PC-9 (cell line): ENCODE measurements at regions not wholly inside any gene's neighbourhood (a gene's known extent, or its start where the extent isn't known, plus 50 kb on each side); places are given as distances from the start of the nearest gene placed in this dataset.
"Not testable (repeated sequence)": the region's sequence is repeated elsewhere in the genome, so short reads cannot be mapped to it uniquely, and the experiment has no call there.

Experiments
- BruUV-seq: library from RNA; stranded (reverse); fragments of 400-500 nt; replicated peaks from 2 replicates; lab custom pipeline; 2021; lab: Mats Ljungman, UMichigan
- CTCF ChIA-PET: fragments of 300-600 bp; sonication (Branson Sonifier 250); formaldehyde crosslinking; loops from one replicate; lab custom pipeline; 2022; ENCODE audit warnings: antibody characterized with exemption; lab: Charles Lee
- POLR2A ChIA-PET: fragments of 300-600 bp; sonication (Branson Sonifier 250); formaldehyde crosslinking; loops from one replicate; lab custom pipeline; 2022; ENCODE audit warnings: antibody characterized with exemption; ENCODE audit not compliant: unreplicated experiment; lab: Charles Lee
- DNase-seq, 2 experiments: peaks; one replicate each; pipeline versions ENCODE4 v3.0.0 to v3.0.0-alpha.2; 2015 to 2022; ENCODE audit warnings: mixed read lengths in 1 of 2
- H2AFZ ChIP-seq: fragments of 200-600 bp; sonication (generic); 2 replicates; pipeline ENCODE4 v1.8.1; 2017; ENCODE audit warnings: antibody characterized with exemption
- H3F3A ChIP-seq: fragments of 200-600 bp; sonication (generic); 2 replicates; pipeline ENCODE4 v1.8.1; 2017; ENCODE audit warnings: antibody characterized with exemption, mild to moderate bottlenecking, low read depth; ENCODE audit not compliant: insufficient read depth
- H3K27ac ChIP-seq: fragments of 200-600 bp; sonication (generic); 2 replicates; pipeline ENCODE4 v1.6.1; 2016; ENCODE audit warnings: mixed run types
- H3K27me3 ChIP-seq: fragments of 200-600 bp; sonication (generic); 2 replicates; pipeline ENCODE4 v1.6.1; 2016; ENCODE audit warnings: low read depth, mixed run types; ENCODE audit not compliant: insufficient read depth
- H3K36me3 ChIP-seq: fragments of 200-600 bp; sonication (generic); 2 replicates; pipeline ENCODE4 v1.6.1; 2016; ENCODE audit warnings: low read depth, mixed run types
- H3K4me1 ChIP-seq: fragments of 200-600 bp; sonication (generic); replicated peaks from 2 replicates; pipeline ENCODE4 v1.6.1; 2016; ENCODE audit warnings: mixed run types; ENCODE audit not compliant: insufficient read depth
- H3K4me2 ChIP-seq: fragments of 200-600 bp; sonication (generic); 2 replicates; pipeline ENCODE4 v1.6.1; 2017; ENCODE audit warnings: mixed run types
- H3K4me3 ChIP-seq: fragments of 200-600 bp; sonication (generic); 2 replicates; pipeline ENCODE4 v1.6.1; 2016; ENCODE audit warnings: mixed run types
- H3K79me2 ChIP-seq: fragments of 200-600 bp; sonication (generic); 2 replicates; pipeline ENCODE4 v1.6.1; 2017; ENCODE audit warnings: low read depth, mixed run types
- H3K9me2 ChIP-seq: fragments of 200-600 bp; sonication (generic); 2 replicates; pipeline ENCODE4 v1.8.1; 2017; ENCODE audit warnings: mild to moderate bottlenecking; ENCODE audit not compliant: insufficient read depth
- H3K9me3 ChIP-seq: fragments of 200-600 bp; sonication (generic); 2 replicates; pipeline ENCODE4 v1.8.1; 2016; ENCODE audit warnings: low read depth; ENCODE audit not compliant: insufficient read depth
- H4K20me1 ChIP-seq: fragments of 200-600 bp; sonication (generic); 2 replicates; pipeline ENCODE4 v1.8.1; 2017; ENCODE audit not compliant: insufficient read depth
- EZH2 ChIP-seq: fragments of 200-600 bp; sonication (generic); IDR thresholded peaks from 2 replicates; pipeline ENCODE4 v1.8.0; 2017; ENCODE audit warnings: antibody characterized with exemption, low read depth
- intact Hi-C: fragments of 100-400 bp; cut with micrococcal nuclease; formaldehyde crosslinking; loops from one replicate; pipeline ENCODE4 v1.10.0; 2022; ENCODE audit not compliant: unreplicated experiment
- TF ChIP-seq, protein P1 (sequence below): fragments of 200-600 bp; sonication (generic); conservative IDR thresholded peaks from 2 replicates; pipeline ENCODE4 v1.6.1; 2017; ENCODE audit warnings: mixed run types, antibody characterized with exemption, mild to moderate bottlenecking, moderate library complexity

DNA sequence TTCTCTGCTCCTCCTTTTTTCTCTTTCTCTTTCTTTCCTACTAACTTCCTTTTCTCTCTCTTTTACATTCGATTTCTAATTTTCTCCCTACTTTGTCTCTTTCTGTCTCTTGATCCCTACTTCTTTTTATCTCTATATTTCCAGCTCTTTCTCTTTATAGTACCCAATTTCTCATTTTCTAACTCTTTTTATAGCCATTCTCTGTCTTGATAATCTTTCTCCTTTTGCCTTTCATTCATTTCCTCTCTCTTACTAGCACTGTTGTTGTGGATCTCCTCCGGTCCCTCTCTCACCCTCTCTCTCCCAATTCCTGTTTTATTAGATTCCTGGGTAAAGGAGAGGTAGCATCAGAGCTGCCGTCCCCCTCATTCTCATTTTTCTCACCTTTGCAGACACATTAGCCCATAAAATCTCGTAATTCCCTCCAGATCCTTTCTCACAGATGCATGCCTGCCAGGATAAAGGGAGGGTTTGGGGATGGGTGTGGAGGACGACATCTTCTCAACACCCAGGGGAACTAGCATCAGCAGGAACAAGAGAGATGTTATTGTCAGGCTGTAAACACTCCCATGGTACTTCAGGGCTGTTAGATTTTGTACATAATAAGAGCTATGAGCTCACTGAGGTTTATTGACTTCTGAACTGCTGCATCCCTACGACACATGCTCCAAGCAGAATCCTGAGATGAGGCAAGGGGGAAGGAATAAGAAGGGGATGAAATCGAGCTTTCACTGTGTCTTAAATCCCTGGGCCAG, 159.0 kb upstream of the GALNT2 start:
- CTCF ChIA-PET, result no interaction called here

DNA sequence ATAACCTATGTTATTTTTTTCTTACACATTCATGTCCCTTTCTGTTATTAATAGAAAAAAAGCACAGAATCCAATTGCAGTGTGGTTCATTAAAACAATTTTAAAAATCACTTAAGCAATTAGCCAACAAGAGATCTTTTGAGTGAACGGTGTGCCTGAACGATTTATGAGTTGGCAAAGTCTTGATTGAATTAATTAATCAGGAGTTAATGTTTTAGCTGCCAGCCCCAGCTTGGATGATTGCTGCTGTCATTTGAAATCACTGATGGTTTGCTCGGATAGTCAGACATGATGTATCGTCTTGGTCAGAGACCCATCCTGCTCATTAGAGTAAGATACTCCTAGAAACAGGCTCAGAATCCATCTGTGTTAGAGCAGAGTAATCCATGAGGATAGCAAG, 158.3 kb upstream of the GALNT2 start:
- Histone ChIP-seq H2AFZ (no peak overlapping the region), H3K9me2 (no peaks in the 10 kb centered on the region), H3K9me3 (no peaks in the 10 kb centered on the region), H3K4me1 (no peaks in the 10 kb centered on the region), H3K4me3 (no peak overlapping the region), H3F3A (no peaks in the 10 kb centered on the region), H3K27ac (no peak overlapping the region), H3K36me3 (no peaks in the 10 kb centered on the region), H3K4me2 (no peak overlapping the region), H4K20me1 (0 out of 2 replicates have a peak, but pooled peaks cover under 1% of the 10 kb centered on the region), H3K27me3 (peaks cover 17% of the 10 kb centered on the region; the same call in 1 of the 2 replicates), H3K79me2 (no peaks in the 10 kb centered on the region)
- no TSS peak for BruUV-seq
- CTCF ChIA-PET, result no interaction called here
- POLR2A ChIA-PET, result no interaction called here
- TF ChIP-seq, protein P1, sequence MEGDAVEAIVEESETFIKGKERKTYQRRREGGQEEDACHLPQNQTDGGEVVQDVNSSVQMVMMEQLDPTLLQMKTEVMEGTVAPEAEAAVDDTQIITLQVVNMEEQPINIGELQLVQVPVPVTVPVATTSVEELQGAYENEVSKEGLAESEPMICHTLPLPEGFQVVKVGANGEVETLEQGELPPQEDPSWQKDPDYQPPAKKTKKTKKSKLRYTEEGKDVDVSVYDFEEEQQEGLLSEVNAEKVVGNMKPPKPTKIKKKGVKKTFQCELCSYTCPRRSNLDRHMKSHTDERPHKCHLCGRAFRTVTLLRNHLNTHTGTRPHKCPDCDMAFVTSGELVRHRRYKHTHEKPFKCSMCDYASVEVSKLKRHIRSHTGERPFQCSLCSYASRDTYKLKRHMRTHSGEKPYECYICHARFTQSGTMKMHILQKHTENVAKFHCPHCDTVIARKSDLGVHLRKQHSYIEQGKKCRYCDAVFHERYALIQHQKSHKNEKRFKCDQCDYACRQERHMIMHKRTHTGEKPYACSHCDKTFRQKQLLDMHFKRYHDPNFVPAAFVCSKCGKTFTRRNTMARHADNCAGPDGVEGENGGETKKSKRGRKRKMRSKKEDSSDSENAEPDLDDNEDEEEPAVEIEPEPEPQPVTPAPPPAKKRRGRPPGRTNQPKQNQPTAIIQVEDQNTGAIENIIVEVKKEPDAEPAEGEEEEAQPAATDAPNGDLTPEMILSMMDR, result no peak
- TF ChIP-seq EZH2, result no peak
- intact Hi-C loops, result no loop called here
- no peak for DNase-seq

More for the DNA sequence above, 159.0 kb upstream of the GALNT2 start:
- Histone ChIP-seq H2AFZ (no peak overlapping the region), H3K9me2 (no peaks in the 10 kb centered on the region), H3K4me2 (no peak overlapping the region), H3K9me3 (no peaks in the 10 kb centered on the region), H3F3A (no peaks in the 10 kb centered on the region), H3K4me3 (no peak overlapping the region), H3K36me3 (no peaks in the 10 kb centered on the region), H3K4me1 (no peaks in the 10 kb centered on the region), H3K27ac (no peak overlapping the region), H4K20me1 (peaks cover 3% of the 10 kb centered on the region; the same call in 1 of the 2 replicates), H3K79me2 (no peaks in the 10 kb centered on the region), H3K27me3 (peaks cover 17% of the 10 kb centered on the region; the same call in 1 of the 2 replicates)
- POLR2A ChIA-PET, result no interaction called here
- intact Hi-C loops, result no loop called here
- no peak for DNase-seq
- BruUV-seq, result no TSS peak
- TF ChIP-seq, protein P1, result no peak
- TF ChIP-seq EZH2, result no peak

DNA sequence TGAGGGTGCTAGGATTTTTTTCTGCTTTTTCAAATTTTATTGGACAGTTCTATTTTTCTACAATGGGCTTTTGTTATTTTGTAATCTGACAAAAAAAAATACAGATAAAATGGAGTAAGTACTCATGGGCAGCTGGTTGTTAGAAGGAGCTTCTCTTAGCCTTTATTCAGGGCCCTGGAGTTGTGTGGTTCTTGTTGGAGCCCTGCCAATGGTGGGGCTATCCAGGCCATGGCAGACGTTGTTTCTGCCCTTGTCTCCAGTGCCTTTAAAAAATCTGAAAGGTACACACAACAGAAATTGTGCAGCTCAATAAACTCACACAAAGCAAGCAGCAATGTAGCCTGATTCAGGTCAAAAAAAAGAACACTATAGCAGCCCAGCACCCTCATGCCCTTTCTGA, 153.5 kb upstream of the GALNT2 start:
- Histone ChIP-seq H3K36me3 (no peaks in the 10 kb centered on the region), H3K4me2 (no peak overlapping the region), H2AFZ (no peak overlapping the region), H3F3A (no peaks in the 10 kb centered on the region), H3K4me3 (no peak overlapping the region), H3K27ac (no peak overlapping the region), H3K4me1 (no peaks in the 10 kb centered on the region), H3K9me3 (no peaks in the 10 kb centered on the region), H3K9me2 (peaks cover 6% of the 10 kb centered on the region; the same call in 1 of the 2 replicates), H3K27me3 (peaks cover 12% of the 10 kb centered on the region; the same call in 1 of the 2 replicates), H3K79me2 (no peaks in the 10 kb centered on the region), H4K20me1 (no peaks in the 10 kb centered on the region)
- BruUV-seq, result no TSS peak
- TF ChIP-seq, protein P1, result no peak
- no peak for TF ChIP-seq EZH2
- DNase-seq, result no peak
- intact Hi-C loops, result no loop called here
- POLR2A ChIA-PET, result no interaction called here
- CTCF ChIA-PET, result no interaction called here

DNA sequence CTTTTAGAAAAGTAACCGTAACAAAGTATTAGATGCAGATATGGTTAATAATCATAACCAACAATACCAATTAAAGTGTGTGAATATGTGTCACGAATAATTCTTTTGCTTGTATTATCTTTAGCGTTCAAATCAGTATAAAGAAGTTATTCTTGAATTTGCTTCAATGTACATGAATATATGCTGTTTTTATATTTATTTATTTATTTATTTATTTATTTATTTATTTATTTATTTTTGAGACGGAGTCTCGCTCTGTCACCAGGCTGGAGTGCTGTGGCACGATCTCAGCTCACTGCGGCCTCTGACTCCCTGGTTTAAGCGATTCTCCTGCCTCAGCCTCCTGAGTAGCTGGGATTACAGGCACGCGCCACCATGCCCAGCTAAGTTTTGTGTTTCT, 147.6 kb upstream of the GALNT2 start:
- H3K9me2 ChIP-seq, H3K27ac ChIP-seq, H3F3A ChIP-seq, intact Hi-C loops, BruUV-seq, H3K4me3 ChIP-seq, H2AFZ ChIP-seq, H3K9me3 ChIP-seq, H3K79me2 ChIP-seq, H3K4me1 ChIP-seq, DNase-seq, H3K36me3 ChIP-seq, H3K4me2 ChIP-seq, POLR2A ChIA-PET, H4K20me1 ChIP-seq, CTCF ChIA-PET, H3K27me3 ChIP-seq: not testable (repeated sequence)
